Kidney capillary endothelial cell (primary cell): ENCODE measurements at regions not wholly inside any gene's neighbourhood (a gene's known extent, or its start where the extent isn't known, plus 50 kb on each side); places are given as distances from the start of the nearest gene placed in this dataset.

Experiments
- DNase-seq: peaks from one replicate; pipeline ENCODE4 v3.0.0-alpha.2; 2018; ENCODE audit warnings: low spot score

- DNase-seq: no peak
These were observed 137.3 kb downstream of the TWIST2 start for GRCh38 chr2:238985041-238985729.

GRCh38 chr2:238985931-238986446 lies 138.1 kb downstream of the TWIST2 start:
- DNase-seq: no peak

DNA sequence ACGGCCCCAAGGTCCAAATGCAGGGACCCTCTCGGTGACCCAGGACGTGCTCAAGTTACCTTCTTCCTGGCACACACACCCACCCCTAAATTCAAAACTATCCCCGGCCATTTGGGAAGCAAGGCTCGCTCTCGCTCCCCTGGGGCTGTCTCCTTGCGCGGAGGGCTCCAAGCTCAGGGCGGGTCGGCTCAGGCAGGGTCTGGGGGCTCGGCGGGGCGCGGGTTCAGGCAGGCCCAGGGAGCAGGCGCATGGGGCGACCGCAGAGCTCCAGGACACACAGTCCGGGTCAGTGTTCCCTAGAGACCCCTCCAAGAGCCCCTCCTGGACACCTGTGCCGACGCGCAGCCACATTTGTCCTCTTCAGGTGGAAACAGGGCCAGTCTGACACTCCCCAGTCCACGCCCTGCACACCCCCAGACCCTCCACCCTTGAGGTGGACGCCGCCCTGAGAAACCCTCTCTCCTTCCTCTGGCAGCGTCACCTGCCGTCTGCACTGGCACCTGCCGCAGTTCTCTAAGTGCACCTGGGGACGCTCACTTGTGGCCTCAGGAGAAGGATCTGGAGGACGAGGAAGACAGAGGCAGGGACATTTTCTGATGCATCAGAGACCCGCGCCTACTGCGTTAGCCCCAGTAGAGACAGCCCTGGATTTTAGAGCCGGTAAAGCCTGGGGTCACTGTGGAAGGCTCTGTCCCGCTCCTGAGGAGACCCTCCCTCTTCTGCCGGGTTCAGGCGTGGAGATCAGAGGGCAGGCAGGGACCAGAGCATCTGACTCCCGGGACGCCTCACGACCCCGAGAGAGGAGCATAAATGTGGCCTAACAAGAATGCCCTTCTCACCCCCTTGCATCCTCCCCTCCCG lies 138.8 kb downstream of the TWIST2 start:
- no peak for DNase-seq

- DNase-seq: no peak
These were observed 139.6 kb downstream of the TWIST2 start for GRCh38 chr2:238987352-238987981.

GRCh38 chr2:238988105-238988504 lies 140.2 kb downstream of the TWIST2 start:
- DNase-seq: no peak

DNA sequence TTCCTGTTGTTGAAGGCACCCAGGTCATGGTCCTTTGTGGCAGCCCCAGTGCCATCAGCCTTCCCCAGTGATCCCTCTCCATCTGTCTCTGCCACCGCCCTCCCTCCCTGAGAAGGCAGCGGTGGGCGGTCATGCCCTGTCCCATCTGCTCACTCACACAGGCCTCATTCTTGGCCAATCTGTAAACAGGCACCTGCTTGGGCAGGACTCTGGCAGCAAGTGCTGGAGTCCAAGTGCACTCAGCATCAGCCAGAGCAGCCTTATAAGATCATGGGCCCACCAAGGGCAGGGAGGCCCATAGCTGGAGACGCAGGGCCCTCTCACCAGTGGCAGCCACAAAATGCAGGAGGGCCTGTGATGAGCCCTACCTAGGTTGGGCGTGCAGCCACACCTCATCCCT lies 140.9 kb downstream of the TWIST2 start:
- DNase-seq: no peak

DNA sequence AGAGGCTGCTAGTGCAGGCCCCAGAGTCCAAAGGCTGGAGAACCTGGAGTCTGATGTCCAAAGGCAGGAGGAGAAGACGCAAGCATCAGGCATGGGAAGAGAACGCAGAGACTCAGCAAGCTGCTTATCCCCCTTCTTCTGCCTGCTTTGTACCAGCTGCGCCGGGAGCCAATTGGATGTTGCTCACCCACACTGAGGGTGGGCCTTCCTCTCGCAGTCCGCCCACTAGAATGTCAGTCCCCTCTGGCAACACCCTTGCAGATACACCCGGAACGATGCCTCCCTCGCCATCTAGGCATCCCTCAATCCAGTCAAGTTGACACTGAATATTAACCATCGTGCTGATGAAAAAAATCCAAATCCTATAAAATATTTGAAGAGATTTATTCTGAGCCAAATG lies 141.6 kb downstream of the TWIST2 start:
- no peak for DNase-seq

DNA sequence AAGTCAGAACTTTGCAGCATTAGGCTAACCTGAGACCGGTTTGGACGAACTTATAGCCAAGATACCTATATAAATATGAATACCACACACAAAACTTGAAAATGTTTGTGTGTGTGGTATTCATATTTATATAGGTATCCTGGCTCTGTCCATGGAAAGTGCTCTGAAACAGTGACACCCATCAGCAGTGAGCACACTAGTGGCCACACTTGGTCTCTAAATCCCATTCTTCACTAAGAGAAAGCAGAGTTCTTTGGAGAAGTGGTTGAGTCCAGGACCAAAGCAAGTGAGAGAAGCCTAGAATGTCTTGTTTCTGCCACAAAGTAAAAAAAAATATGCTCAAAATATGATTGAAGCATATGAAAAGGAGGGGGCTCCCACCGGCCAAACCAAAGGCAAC lies 146.5 kb downstream of the TWIST2 start:
- no peak for DNase-seq

DNA sequence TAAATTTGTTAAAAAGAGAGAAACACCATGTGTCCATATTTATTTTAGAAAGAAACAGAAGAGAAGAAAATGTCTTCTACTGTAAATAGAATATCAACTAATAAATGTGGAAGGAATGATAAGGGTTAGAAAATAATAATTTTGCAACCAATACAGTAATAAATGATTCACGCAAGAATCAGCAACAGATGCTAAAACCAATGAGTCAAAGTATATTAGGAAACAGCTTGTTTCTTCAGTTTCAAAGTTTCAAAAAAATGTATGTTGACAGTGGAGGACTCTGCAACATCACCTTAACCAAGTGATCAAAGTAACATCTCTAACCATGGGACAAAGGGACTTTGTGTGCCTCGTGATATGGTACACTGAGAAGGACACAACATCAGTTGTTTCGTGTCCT lies 147.0 kb downstream of the TWIST2 start:
- no peak for DNase-seq

DNA sequence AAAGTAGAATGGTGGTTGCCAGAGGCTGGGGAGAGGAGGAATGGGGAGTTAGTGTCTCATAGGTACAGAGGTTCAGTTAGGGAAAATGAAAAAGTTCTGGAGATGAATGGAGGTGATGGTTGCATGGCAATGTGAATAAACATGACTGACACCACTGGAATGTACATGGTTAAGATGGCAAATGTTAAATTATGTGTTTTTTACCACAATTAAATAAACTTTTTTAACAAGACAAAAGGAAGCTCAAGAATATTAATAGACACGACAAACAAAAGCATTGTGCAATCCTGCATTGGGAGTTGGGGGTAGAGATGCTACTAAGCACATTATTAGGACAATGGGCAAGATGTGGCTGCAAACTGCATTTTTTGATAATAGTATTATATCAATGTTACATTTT lies 147.7 kb downstream of the TWIST2 start:
- no peak for DNase-seq

- DNase-seq: no peak
These were observed 148.6 kb downstream of the TWIST2 start for GRCh38 chr2:238996331-238997136.

DNA sequence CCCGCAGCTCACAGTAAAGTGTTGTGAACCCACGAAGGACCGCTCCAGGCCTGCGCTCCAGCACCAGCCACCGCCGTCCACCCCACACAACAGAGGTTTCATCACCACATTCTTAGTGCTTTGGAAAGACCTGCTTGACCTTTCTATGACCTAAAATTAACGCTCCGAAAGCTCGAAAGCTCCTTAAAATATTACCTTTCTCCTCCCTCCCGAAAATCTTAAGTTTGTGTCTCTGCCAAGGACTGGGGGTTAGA lies 149.2 kb downstream of the TWIST2 start:
- no peak for DNase-seq

GRCh38 chr2:238997684-238998083 lies 149.8 kb downstream of the TWIST2 start:
- no peak for DNase-seq
